NCI-H446 (cell line): ENCODE measurements at regions not wholly inside any gene's neighbourhood (a gene's known extent, or its start where the extent isn't known, plus 50 kb on each side); places are given as distances from the start of the nearest gene placed in this dataset.

Experiments
- DNase-seq, 2 experiments: peaks; one replicate each; lab custom pipeline; 2025; lab: John Stamatoyannopoulos, UW

GRCh38 chr10:128557149-128557710 lies 431.0 kb upstream of the MKI67 start:
- no peak for DNase-seq

GRCh38 chr10:128560406-128560805 lies 434.2 kb upstream of the MKI67 start:
- no peak for DNase-seq

- DNase-seq = no peak
Measured at GRCh38 chr10:128560993-128561392, 434.8 kb upstream of the MKI67 start.

- no peak for DNase-seq
Measured at GRCh38 chr10:128563387-128563786, 437.2 kb upstream of the MKI67 start.

- no peak for DNase-seq
Measured at GRCh38 chr10:128563904-128564303, 437.7 kb upstream of the MKI67 start.

GRCh38 chr10:128566361-128566968 lies 440.2 kb upstream of the MKI67 start:
- DNase-seq = no peak

GRCh38 chr10:128567551-128567950 lies 441.3 kb upstream of the MKI67 start:
- no peak for DNase-seq

- DNase-seq = no peak
Measured at GRCh38 chr10:128568041-128568440, 441.8 kb upstream of the MKI67 start.

GRCh38 chr10:128568491-128568890 lies 442.3 kb upstream of the MKI67 start:
- no peak for DNase-seq

GRCh38 chr10:128568990-128569945 lies 443.0 kb upstream of the MKI67 start:
- DNase-seq = no peak

- no peak for DNase-seq
Measured at GRCh38 chr10:128570319-128570995, 444.2 kb upstream of the MKI67 start.

- no peak for DNase-seq
Measured at GRCh38 chr10:128571071-128571470, 444.8 kb upstream of the MKI67 start.

- no peak for DNase-seq
Measured at GRCh38 chr10:128571745-128572144, 445.5 kb upstream of the MKI67 start.

GRCh38 chr10:128572696-128573095 lies 446.5 kb upstream of the MKI67 start:
- DNase-seq = no peak

GRCh38 chr10:128573281-128573845 lies 447.1 kb upstream of the MKI67 start:
- no peak for DNase-seq

GRCh38 chr10:128573986-128574385 lies 447.8 kb upstream of the MKI67 start:
- no peak for DNase-seq

GRCh38 chr10:128574581-128575210 lies 448.5 kb upstream of the MKI67 start:
- no peak for DNase-seq

- no peak for DNase-seq
Measured at GRCh38 chr10:128575761-128576160, 449.5 kb upstream of the MKI67 start.

GRCh38 chr10:128576336-128576735 lies 450.1 kb upstream of the MKI67 start:
- DNase-seq = no peak

GRCh38 chr10:128576943-128577670 lies 450.9 kb upstream of the MKI67 start:
- no peak for DNase-seq
